Transverse colon (tissue), 4 donors: ENCODE measurements at regions not wholly inside any gene's neighbourhood (a gene's known extent, or its start where the extent isn't known, plus 50 kb on each side); places are given as distances from the start of the nearest gene placed in this dataset.

Experiments
- EP300 ChIP-seq: sonication (generic); formaldehyde crosslinking; IDR thresholded peaks from one replicate; pipeline ENCODE4 v1.6.1; 2017; ENCODE audit warnings: antibody characterized with exemption, low read depth
- POLR2A ChIP-seq: fragments of 450-650 bp; IDR thresholded peaks from one replicate; pipeline ENCODE4 v1.6.1; 2016; ENCODE audit warnings: antibody characterized with exemption, mild to moderate bottlenecking, moderate library complexity
- POLR2AphosphoS5 ChIP-seq, 3 donors: sonication (generic); formaldehyde crosslinking; IDR thresholded peaks; one replicate each; pipeline ENCODE4 v1.6.1; 2016; ENCODE audit warnings: antibody characterized with exemption in 3 of 3
- TF ChIP-seq, protein P1 (sequence below), 5 experiments: fragments of 200-600 bp in 3 of 5; fragments of 450-650 bp in 2 of 5; sonication (generic) in 3 of 5; IDR thresholded peaks; 1 replicate in 2 of 5; 2 replicates in 3 of 5; pipeline ENCODE4 v1.5.1; 2016 to 2017; ENCODE audit warnings: antibody characterized with exemption in 5 of 5, inconsistent platforms in 3 of 5, mild to moderate bottlenecking in 2 of 5, moderate library complexity in 1 of 5

DNA sequence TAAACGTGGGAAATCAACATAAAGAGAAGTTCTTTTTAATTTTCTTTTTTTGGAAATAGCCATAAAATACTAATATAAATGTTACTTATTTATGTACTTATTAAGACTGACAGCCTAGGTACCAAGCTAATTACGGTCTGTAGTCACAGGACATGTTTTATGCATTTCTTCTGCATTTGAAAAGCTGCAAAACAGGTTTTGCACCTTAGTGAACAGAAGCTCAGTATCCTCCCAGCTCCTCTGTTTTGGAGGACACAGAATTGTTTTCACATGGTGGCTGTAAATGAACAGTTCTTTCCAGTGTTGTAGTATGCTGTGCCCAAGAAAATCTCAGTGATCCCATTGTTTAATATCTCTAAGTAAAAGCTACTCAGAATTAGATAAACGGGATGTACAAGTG, 1788.0 kb upstream of the TENM3 start:
- TF ChIP-seq POLR2A (no peak), POLR2AphosphoS5 (IDR thresholded peaks at IDR 0.05) (no peak), EP300 (no peak)
- TF ChIP-seq, protein P1, sequence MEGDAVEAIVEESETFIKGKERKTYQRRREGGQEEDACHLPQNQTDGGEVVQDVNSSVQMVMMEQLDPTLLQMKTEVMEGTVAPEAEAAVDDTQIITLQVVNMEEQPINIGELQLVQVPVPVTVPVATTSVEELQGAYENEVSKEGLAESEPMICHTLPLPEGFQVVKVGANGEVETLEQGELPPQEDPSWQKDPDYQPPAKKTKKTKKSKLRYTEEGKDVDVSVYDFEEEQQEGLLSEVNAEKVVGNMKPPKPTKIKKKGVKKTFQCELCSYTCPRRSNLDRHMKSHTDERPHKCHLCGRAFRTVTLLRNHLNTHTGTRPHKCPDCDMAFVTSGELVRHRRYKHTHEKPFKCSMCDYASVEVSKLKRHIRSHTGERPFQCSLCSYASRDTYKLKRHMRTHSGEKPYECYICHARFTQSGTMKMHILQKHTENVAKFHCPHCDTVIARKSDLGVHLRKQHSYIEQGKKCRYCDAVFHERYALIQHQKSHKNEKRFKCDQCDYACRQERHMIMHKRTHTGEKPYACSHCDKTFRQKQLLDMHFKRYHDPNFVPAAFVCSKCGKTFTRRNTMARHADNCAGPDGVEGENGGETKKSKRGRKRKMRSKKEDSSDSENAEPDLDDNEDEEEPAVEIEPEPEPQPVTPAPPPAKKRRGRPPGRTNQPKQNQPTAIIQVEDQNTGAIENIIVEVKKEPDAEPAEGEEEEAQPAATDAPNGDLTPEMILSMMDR (IDR thresholded peaks at IDR 0.05) = no peak
